K562 (cell line): ENCODE measurements at regions not wholly inside any gene's neighbourhood (a gene's known extent, or its start where the extent isn't known, plus 50 kb on each side); places are given as distances from the start of the nearest gene placed in this dataset.

Experiments
- ATAC-seq: fragments of 200-7000 bp; cut with Tn5 transposase; 3 replicates; pipeline ENCODE4 v1.9.1; 2020; ENCODE audit warnings: moderate library complexity
- BruUV-seq: library from RNA; stranded (reverse); fragments of 400-500 nt; replicated peaks from 2 replicates; lab custom pipeline; 2021; lab: Mats Ljungman, UMichigan
- CTCF ChIA-PET: fragments of 300-600 bp; formaldehyde crosslinking; extraction: SDS; loops from one replicate; lab custom pipeline; 2021; ENCODE audit warnings: low intra/inter-chr PET ratio; lab: Yijun Ruan, JAX
- POLR2A ChIA-PET: fragments of 300-600, 350-650 bp; sonication (Branson Sonifier 250); formaldehyde crosslinking; extraction: SDS; loops from one replicate; lab custom pipeline; 2021; ENCODE audit warnings: antibody characterized with exemption, inconsistent platforms; lab: Yijun Ruan, JAX
- DNase-seq, 4 experiments: peaks; one replicate each; pipeline versions ENCODE4 v3.0.0 to v3.0.0-alpha.2; 2011 to 2018; ENCODE audit warnings: low spot score in 3 of 4, mixed read lengths in 3 of 4; ENCODE audit errors: extremely low read depth in 1 of 4
- FAIRE-seq: peaks from 2 replicates; lab custom pipeline; 2011; peaks lifted over from hg19 to GRCh38; lab: Jason Lieb, UNC
- H2AFZ ChIP-seq: 2 replicates; pipeline ENCODE4 v1.6.0; 2011; ENCODE audit warnings: low read depth, low read length, control low read depth, inconsistent platforms
- H3K27ac ChIP-seq: fragments of 200-600 bp; 3 replicates; pipeline ENCODE4 v1.8.0; 2011; ENCODE audit warnings: low read depth, mild to moderate bottlenecking, control low read depth, inconsistent platforms, low read length, moderate library complexity, mixed read lengths; ENCODE audit errors: extremely low read depth
- H3K27me3 ChIP-seq, 2 experiments: fragments of 300-600 bp in 1 of 2; 2 replicates in 1 of 2; 3 replicates in 1 of 2; pipeline versions ENCODE4 v1.6.0 to v1.8.0; 2011; ENCODE audit warnings: inconsistent platforms in 2 of 2, low read length in 2 of 2, mild to moderate bottlenecking in 1 of 2, mixed read lengths in 1 of 2, moderate library complexity in 1 of 2; ENCODE audit not compliant: control insufficient read depth in 2 of 2, insufficient read depth in 2 of 2
- H3K36me3 ChIP-seq: fragments of 300-600 bp; 3 replicates; pipeline ENCODE4 v1.8.0; 2011; ENCODE audit warnings: mild to moderate bottlenecking, low read length, inconsistent platforms; ENCODE audit not compliant: control insufficient read depth, insufficient read depth
- H3K4me1 ChIP-seq, 2 experiments: fragments of 200-600 bp in 1 of 2; replicated peaks in 1 of 2; 2 replicates in 1 of 2; 3 replicates in 1 of 2; pipeline versions ENCODE4 v1.5.1 to v1.8.0; 2011; ENCODE audit warnings: inconsistent platforms in 2 of 2, low read length in 2 of 2, mild to moderate bottlenecking in 1 of 2, mixed read lengths in 1 of 2, moderate library complexity in 1 of 2; ENCODE audit not compliant: control insufficient read depth in 2 of 2, insufficient read depth in 2 of 2
- H3K4me2 ChIP-seq: 2 replicates; pipeline ENCODE4 v1.6.1; 2011; ENCODE audit warnings: low read length, control low read depth, inconsistent platforms, mixed read lengths; ENCODE audit not compliant: insufficient read depth
- H3K4me3 ChIP-seq: fragments of 200-600 bp; sonication (generic), shearing (Covaris generic); 2 replicates; pipeline ENCODE4 v1.5.1; 2016; ENCODE audit warnings: control low read depth, inconsistent platforms
- H3K79me2 ChIP-seq: fragments of 200-600 bp; 3 replicates; pipeline ENCODE4 v1.8.0; 2011; ENCODE audit warnings: low read length, inconsistent platforms; ENCODE audit not compliant: control insufficient read depth, insufficient read depth
- H3K9ac ChIP-seq, 2 experiments: 2 replicates each; pipeline versions ENCODE4 v1.6.0 to v1.6.1; 2011; ENCODE audit warnings: low read depth in 2 of 2, low read length in 2 of 2, control low read depth in 1 of 2, inconsistent platforms in 1 of 2, mild to moderate bottlenecking in 1 of 2, mixed read lengths in 1 of 2; ENCODE audit not compliant: insufficient read depth in 1 of 2
- H3K9me1 ChIP-seq: one replicate; pipeline ENCODE4 v1.6.0; 2011; ENCODE audit warnings: inconsistent platforms, mild to moderate bottlenecking, low read length, moderate library complexity; ENCODE audit not compliant: control insufficient read depth, insufficient read depth
- H3K9me3 ChIP-seq: replicated peaks from 2 replicates; pipeline ENCODE4 v1.5.1; 2011; ENCODE audit warnings: low read depth, low read length, inconsistent platforms; ENCODE audit not compliant: control insufficient read depth, insufficient read depth
- H4K20me1 ChIP-seq: replicated peaks from 2 replicates; pipeline ENCODE4 v1.6.1; 2011; ENCODE audit warnings: low read length, inconsistent platforms, mixed read lengths; ENCODE audit not compliant: control insufficient read depth, insufficient read depth
- C11orf30 ChIP-seq: fragments of 450-650 bp; IDR thresholded peaks from 2 replicates; pipeline ENCODE4 v1.6.1; 2016; ENCODE audit warnings: low read depth, mild to moderate bottlenecking
- MYC ChIP-seq, 2 experiments: fragments of 250-450 bp in 1 of 2; sonication (Bioruptor Pico) in 1 of 2; IDR thresholded peaks; 2 replicates each; pipeline versions ENCODE4 v1.5.1 to v1.6.1; 2012 to 2021; ENCODE audit warnings: low read depth in 2 of 2, borderline replicate concordance in 1 of 2, improper control_type of control experiment in 1 of 2, low read length in 1 of 2, mild to moderate bottlenecking in 1 of 2, moderate library complexity in 1 of 2
- NFE2 ChIP-seq: IDR thresholded peaks from 2 replicates; pipeline ENCODE4 v1.6.1; 2014; ENCODE audit warnings: antibody characterized with exemption, low read depth
- SMAD1 ChIP-seq: fragments of 150-350 bp; IDR thresholded peaks from 2 replicates; pipeline ENCODE4 v1.6.1; 2014; ENCODE audit warnings: low read length, low read depth; ENCODE audit not compliant: partially characterized antibody
- UBTF ChIP-seq, 2 experiments: IDR thresholded peaks; 2 replicates each; pipeline ENCODE4 v1.6.1; 2012; ENCODE audit warnings: improper control_type of control experiment in 2 of 2, low read depth in 2 of 2, low read length in 2 of 2, borderline replicate concordance in 1 of 2
- ZNF24 ChIP-seq: fragments of 450-650 bp; IDR thresholded peaks from 2 replicates; pipeline ENCODE4 v1.6.1; 2016
- ZNF384 ChIP-seq: IDR thresholded peaks from 2 replicates; pipeline ENCODE4 v1.6.1; 2012; ENCODE audit warnings: low read depth, low read length, improper control_type of control experiment
- ZNF766 ChIP-seq: fragments of 200-800 bp; sonication (Bioruptor generic); conservative IDR thresholded peaks from 2 replicates; pipeline ENCODE4 v1.6.1; 2016; ENCODE audit warnings: missing genetic modification characterization, missing compliant biosample characterization
- WGBS: fragments of 100-300 bp; shearing (Covaris generic); methylation state at CpG from one replicate; pipeline ENCODE4 v1.1.6; 2016; ENCODE audit warnings: low coverage, mixed read lengths; ENCODE audit not compliant: insufficient coverage; ENCODE audit errors: missing lambda C conversion rate; 5-methylcytosine and 5-hydroxymethylcytosine counted together
- in situ Hi-C: fragments of 300-500 bp; cut with MboI; formaldehyde crosslinking; loops from 4 replicates; pipeline ENCODE4 v1.15.0; 2018; ENCODE audit warnings: inconsistent platforms, mixed read lengths
- intact Hi-C: fragments of 100-400 bp; cut with micrococcal nuclease; formaldehyde crosslinking; loops from 2 replicates; pipeline ENCODE4 v1.14.2; 2022
- TF ChIP-seq, protein P1 (sequence below): IDR thresholded peaks from 3 replicates; pipeline ENCODE4 v1.6.1; 2011; ENCODE audit warnings: borderline replicate concordance, mild to moderate bottlenecking; ENCODE audit not compliant: insufficient read length, insufficient read depth
- TF ChIP-seq, protein P2 (sequence below), 2 experiments: fragments of 200-800 bp in 1 of 2; sonication (Bioruptor generic) in 1 of 2; sonication (generic) in 1 of 2; formaldehyde crosslinking in 1 of 2; IDR thresholded peaks in 1 of 2; conservative IDR thresholded peaks in 1 of 2; 2 replicates each; pipeline versions ENCODE4 v1.5.0 to v1.6.1; 2016 to 2020; ENCODE audit warnings: missing compliant biosample characterization in 1 of 2, missing genetic modification characterization in 1 of 2, missing genetic modification reagents in 1 of 2
- TF ChIP-seq, protein P3 (sequence below): sonication (generic); formaldehyde crosslinking; IDR thresholded peaks from 2 replicates; pipeline ENCODE4 v1.8.0; 2022; ENCODE audit warnings: mild to moderate bottlenecking, missing genetic modification reagents, borderline replicate concordance
- TF ChIP-seq, protein P4 (sequence below), 3 experiments: IDR thresholded peaks in 2 of 3; conservative IDR thresholded peaks in 1 of 3; 2 replicates each; pipeline ENCODE4 v1.5.1; 2011 to 2012; ENCODE audit warnings: low read length in 3 of 3, mild to moderate bottlenecking in 3 of 3, control low read depth in 2 of 3, improper control_type of control experiment in 1 of 3, inconsistent platforms in 1 of 3, low read depth in 1 of 3, mixed read lengths in 1 of 3, moderate library complexity in 1 of 3; ENCODE audit not compliant: insufficient read depth in 2 of 3

DNA sequence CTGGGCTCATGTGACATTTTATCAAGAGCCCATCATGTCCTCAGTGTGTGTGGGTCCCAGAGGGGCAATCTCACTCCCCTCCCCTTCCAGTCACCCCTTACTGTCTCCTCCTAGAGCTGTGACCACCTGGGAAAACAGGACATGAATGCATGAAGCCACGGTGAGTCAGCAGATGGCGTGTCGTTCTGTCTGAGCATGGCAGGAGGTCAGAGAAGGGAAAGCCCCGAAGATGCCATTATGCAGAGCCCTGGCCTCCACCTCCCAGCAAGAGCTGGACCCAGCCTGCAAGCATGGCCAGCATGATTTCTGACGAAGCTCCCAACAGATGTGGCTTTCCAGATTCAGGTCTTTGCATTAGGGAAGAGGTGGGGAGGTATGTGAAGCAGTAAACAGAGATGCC, 118.5 kb downstream of the TLE3 start:
- no peaks in the 10 kb centered on the region for H3K9me1 ChIP-seq
- no peak for FAIRE-seq
- intact Hi-C loops (no loop called here), in situ Hi-C loops (no loop called here)
- no peaks in the 10 kb centered on the region for H3K36me3 ChIP-seq
- no peak overlapping the region for H3K4me2 ChIP-seq
- WGBS = 2% methylated on average over 5 of the region's 5 CpGs
- DNase-seq = peak in 1 of 4 experiments; percentile 9
- no peaks in the 10 kb centered on the region for H3K4me1 ChIP-seq
- no peaks in the 10 kb centered on the region for H3K79me2 ChIP-seq
- no peak overlapping the region for H3K4me3 ChIP-seq
- H3K27me3 ChIP-seq = peaks cover 0 to 9% of the 10 kb centered on the region in 2 experiments; a peak in 3 of 5 replicates
- no peak overlapping the region for H2AFZ ChIP-seq
- H3K9me3 ChIP-seq = no peaks in the 10 kb centered on the region
- no TSS peak for BruUV-seq
- no peak overlapping the region for H3K27ac ChIP-seq
- 0 out of 2 replicates have a peak, but pooled peaks cover 3% of the 10 kb centered on the region for H4K20me1 ChIP-seq
- ChIA-PET CTCF (no interaction called here), POLR2A (no interaction called here)
- no peak overlapping the region for H3K9ac ChIP-seq
- 0 out of 3 replicates have a peak, but pooled peaks have one; percentile 25 for ATAC-seq
- TF ChIP-seq ZNF766 (CRISPR knock-in tag) (no peak), C11orf30 (peak; percentile 18; the same call in 1 of the 2 replicates), ZNF24 (no peak), SMAD1 (no peak), NFE2 (0 out of 2 replicates have a peak, but pooled peaks have one; percentile 4), UBTF (IDR thresholded peaks at IDR 0.05; ENCODE audit: borderline replicate concordance in 1 of 2, low read depth in 2 of 2, low read length in 2 of 2) (no peak), ZNF384 (no peak), MYC (IDR thresholded peaks at IDR 0.05; ENCODE audit: low read depth, low read length) (no peak), MYC (CRISPR knock-in tag; IDR thresholded peaks at IDR 0.05; ENCODE audit: borderline replicate concordance, low read depth) (no peak)
- TF ChIP-seq, protein P1, sequence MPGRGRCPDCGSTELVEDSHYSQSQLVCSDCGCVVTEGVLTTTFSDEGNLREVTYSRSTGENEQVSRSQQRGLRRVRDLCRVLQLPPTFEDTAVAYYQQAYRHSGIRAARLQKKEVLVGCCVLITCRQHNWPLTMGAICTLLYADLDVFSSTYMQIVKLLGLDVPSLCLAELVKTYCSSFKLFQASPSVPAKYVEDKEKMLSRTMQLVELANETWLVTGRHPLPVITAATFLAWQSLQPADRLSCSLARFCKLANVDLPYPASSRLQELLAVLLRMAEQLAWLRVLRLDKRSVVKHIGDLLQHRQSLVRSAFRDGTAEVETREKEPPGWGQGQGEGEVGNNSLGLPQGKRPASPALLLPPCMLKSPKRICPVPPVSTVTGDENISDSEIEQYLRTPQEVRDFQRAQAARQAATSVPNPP = no peak
- TF ChIP-seq, protein P2, sequence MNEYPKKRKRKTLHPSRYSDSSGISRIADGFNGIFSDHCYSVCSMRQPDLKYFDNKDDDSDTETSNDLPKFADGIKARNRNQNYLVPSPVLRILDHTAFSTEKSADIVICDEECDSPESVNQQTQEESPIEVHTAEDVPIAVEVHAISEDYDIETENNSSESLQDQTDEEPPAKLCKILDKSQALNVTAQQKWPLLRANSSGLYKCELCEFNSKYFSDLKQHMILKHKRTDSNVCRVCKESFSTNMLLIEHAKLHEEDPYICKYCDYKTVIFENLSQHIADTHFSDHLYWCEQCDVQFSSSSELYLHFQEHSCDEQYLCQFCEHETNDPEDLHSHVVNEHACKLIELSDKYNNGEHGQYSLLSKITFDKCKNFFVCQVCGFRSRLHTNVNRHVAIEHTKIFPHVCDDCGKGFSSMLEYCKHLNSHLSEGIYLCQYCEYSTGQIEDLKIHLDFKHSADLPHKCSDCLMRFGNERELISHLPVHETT (CRISPR knock-in tag; conservative IDR thresholded peaks at IDR 0.05 in 1 of 2, IDR thresholded peaks at IDR 0.05 in 1 of 2) = no peak
- TF ChIP-seq, protein P3, sequence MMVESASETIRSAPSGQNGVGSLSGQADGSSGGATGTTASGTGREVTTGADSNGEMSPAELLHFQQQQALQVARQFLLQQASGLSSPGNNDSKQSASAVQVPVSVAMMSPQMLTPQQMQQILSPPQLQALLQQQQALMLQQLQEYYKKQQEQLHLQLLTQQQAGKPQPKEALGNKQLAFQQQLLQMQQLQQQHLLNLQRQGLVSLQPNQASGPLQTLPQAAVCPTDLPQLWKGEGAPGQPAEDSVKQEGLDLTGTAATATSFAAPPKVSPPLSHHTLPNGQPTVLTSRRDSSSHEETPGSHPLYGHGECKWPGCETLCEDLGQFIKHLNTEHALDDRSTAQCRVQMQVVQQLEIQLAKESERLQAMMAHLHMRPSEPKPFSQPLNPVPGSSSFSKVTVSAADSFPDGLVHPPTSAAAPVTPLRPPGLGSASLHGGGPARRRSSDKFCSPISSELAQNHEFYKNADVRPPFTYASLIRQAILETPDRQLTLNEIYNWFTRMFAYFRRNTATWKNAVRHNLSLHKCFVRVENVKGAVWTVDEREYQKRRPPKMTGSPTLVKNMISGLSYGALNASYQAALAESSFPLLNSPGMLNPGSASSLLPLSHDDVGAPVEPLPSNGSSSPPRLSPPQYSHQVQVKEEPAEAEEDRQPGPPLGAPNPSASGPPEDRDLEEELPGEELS = no peak
- TF ChIP-seq, protein P4, sequence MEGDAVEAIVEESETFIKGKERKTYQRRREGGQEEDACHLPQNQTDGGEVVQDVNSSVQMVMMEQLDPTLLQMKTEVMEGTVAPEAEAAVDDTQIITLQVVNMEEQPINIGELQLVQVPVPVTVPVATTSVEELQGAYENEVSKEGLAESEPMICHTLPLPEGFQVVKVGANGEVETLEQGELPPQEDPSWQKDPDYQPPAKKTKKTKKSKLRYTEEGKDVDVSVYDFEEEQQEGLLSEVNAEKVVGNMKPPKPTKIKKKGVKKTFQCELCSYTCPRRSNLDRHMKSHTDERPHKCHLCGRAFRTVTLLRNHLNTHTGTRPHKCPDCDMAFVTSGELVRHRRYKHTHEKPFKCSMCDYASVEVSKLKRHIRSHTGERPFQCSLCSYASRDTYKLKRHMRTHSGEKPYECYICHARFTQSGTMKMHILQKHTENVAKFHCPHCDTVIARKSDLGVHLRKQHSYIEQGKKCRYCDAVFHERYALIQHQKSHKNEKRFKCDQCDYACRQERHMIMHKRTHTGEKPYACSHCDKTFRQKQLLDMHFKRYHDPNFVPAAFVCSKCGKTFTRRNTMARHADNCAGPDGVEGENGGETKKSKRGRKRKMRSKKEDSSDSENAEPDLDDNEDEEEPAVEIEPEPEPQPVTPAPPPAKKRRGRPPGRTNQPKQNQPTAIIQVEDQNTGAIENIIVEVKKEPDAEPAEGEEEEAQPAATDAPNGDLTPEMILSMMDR (IDR thresholded peaks at IDR 0.05 in 2 of 3, conservative IDR thresholded peaks at IDR 0.05 in 1 of 3; ENCODE audit: insufficient read depth in 2 of 3, low read depth in 1 of 3, low read length in 3 of 3) = peak in 1 of 3 experiments; percentile 7; a peak in 1 of 6 replicates
